ENCODE measurements at regions not wholly inside any gene's neighbourhood (a gene's known extent, or its start where the extent isn't known, plus 50 kb on each side); places are given as distances from the start of the nearest gene placed in this dataset.

DNA sequence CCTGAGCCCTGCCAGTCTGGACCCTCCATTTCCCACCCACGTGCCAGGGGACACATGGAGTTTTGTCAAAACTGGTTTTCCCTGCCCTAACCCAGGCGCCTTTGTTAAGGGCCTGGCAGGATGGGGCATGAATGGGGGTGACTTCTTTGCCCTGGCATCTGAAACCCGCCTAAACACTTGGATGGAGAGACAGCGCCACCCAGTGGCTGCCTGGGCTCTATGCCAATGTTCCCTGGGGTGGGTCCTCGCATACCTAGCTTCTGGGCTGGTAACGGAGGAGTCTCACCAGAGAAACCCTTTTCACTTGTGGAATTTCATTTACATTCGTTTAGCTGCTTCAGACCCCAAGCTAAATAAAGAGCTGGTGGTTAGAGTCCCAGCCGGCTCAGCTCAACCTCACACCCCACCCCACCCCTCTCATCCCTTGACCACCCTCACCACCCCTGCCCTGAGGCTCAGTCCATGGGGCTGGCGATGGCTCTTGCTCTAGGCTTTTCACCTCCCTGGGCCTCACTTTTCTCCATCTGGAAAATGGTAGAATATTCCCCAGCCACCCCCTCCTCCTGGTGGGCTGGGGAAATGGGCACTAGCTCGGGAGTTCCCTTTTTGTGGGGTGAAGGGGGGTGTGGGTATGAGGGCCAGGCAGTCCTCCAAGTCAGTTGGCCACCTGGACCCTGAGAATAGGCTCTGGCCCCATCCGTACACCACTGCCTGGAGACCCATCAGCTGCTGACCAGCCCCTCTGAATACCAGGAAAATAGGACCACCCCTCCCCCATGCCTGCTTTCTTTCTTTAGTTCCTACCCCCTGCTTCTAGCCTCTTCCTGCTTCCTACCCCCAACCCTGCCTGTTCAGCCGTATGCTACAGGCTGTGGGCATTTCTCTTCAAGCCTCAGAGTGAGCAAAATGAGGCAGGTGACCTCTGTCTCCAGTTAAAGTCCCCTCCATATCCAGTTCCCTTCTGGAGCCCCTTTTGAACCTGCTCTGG lies 57.1 kb upstream of the PJA1 start:
- ChIA-PET POLR2A (interaction anchor here (3.8 kb wide), 1 partner anchor 394 kb away, joined by 16 read pairs; the partner anchor contains the start of gene EFNB1), CTCF (interaction anchor here (0.6 to 8.3 kb wide), 40 partner anchors 9 to 491 kb away, joined by 3 to 204 read pairs (median 4); partner anchors contain the start of gene EFNB1)
- peak; percentile 72 for DNase-seq (ENCODE audit: unreplicated experiment)
- H3K36me3 Mint-ChIP-seq (ENCODE audit: insufficient read depth, unreplicated experiment), result no peaks in the 10 kb centered on the region
- no TSS peak for BruUV-seq (replicated peaks)
- H3K9me3 Mint-ChIP-seq (ENCODE audit: unreplicated experiment), result no peaks in the 10 kb centered on the region
- H3K27me3 Mint-ChIP-seq (ENCODE audit: insufficient read depth, unreplicated experiment), result peaks cover 23% of the 10 kb centered on the region
- intact Hi-C loops (cut with micrococcal nuclease), result loop anchor here (1.0 to 5.0 kb wide), 7 partner anchors 65 to 400 kb away; no protein-coding TSS in a partner anchor
- no peaks in the 10 kb centered on the region for H3K4me1 Mint-ChIP-seq (ENCODE audit: insufficient read depth, unreplicated experiment)
- no peak overlapping the region for H3K4me3 Mint-ChIP-seq (ENCODE audit: unreplicated experiment)
- no peak overlapping the region for H3K27ac Mint-ChIP-seq (ENCODE audit: low read depth, unreplicated experiment)
- peak; percentile 66 for TF ChIP-seq CTCF (IDR thresholded peaks at IDR 0.05; ENCODE audit: unreplicated experiment)

GRCh38 chrX:69221239-69222102 lies 56.2 kb upstream of the PJA1 start:
- intact Hi-C loops (cut with micrococcal nuclease), result loop anchor here (1.0 to 5.0 kb wide), 7 partner anchors 66 to 399 kb away; no protein-coding TSS in a partner anchor
- Mint-ChIP-seq H3K27ac (ENCODE audit: low read depth, unreplicated experiment) (no peak overlapping the region), H3K27me3 (ENCODE audit: insufficient read depth, unreplicated experiment) (peaks cover 31% of the 10 kb centered on the region), H3K4me3 (ENCODE audit: unreplicated experiment) (no peak overlapping the region), H3K4me1 (ENCODE audit: insufficient read depth, unreplicated experiment) (no peaks in the 10 kb centered on the region), H3K9me3 (ENCODE audit: unreplicated experiment) (no peaks in the 10 kb centered on the region), H3K36me3 (ENCODE audit: insufficient read depth, unreplicated experiment) (no peaks in the 10 kb centered on the region)
- BruUV-seq (replicated peaks), result no TSS peak
- no peak for DNase-seq (ENCODE audit: unreplicated experiment)
- ChIA-PET CTCF (interaction anchor here (0.6 to 8.3 kb wide), 32 partner anchors 8 to 416 kb away, joined by 3 to 204 read pairs (median 4); partner anchors contain the start of gene EFNB1), POLR2A (interaction anchor here (3.8 kb wide), 1 partner anchor 394 kb away, joined by 16 read pairs; the partner anchor contains the start of gene EFNB1)
- no peak for TF ChIP-seq CTCF (IDR thresholded peaks at IDR 0.05; ENCODE audit: unreplicated experiment)

DNA sequence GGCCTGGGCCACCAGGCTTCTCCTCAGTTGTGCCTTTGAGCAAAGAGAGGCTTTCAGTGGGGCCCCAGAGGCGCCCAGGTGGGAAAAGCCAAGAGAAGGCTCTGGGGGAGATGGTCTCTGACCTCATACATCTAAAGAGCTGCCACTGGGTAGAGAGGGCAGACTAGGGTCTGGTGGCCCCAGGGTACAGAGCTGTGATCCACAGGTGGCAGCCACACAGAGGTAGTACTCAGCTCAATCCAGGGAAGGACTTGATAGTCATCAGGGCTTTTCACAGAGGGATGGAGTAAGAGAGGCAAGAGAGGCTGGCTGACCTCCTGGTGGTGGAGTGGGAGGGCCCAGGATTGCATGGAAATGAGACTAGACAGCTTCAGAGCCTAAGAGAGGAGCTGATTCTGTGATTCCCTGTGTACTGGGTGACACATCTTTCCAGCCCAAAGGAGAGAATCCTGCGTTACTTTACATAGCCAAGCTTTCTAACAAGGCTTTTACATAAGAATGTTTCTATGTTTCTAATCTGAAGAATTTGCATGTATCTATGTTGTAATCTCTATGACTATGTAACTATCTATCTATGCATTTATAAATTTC lies 53.2 kb upstream of the PJA1 start:
- Mint-ChIP-seq H3K4me3 (ENCODE audit: unreplicated experiment) (no peak overlapping the region), H3K9me3 (ENCODE audit: unreplicated experiment) (no peaks in the 10 kb centered on the region), H3K27ac (ENCODE audit: low read depth, unreplicated experiment) (no peak overlapping the region), H3K27me3 (ENCODE audit: insufficient read depth, unreplicated experiment) (peaks cover 56% of the 10 kb centered on the region), H3K4me1 (ENCODE audit: insufficient read depth, unreplicated experiment) (no peaks in the 10 kb centered on the region), H3K36me3 (ENCODE audit: insufficient read depth, unreplicated experiment) (no peaks in the 10 kb centered on the region)
- no peak for DNase-seq (ENCODE audit: unreplicated experiment)
- no peak for TF ChIP-seq CTCF (IDR thresholded peaks at IDR 0.05; ENCODE audit: unreplicated experiment)
- no TSS peak for BruUV-seq (replicated peaks)
- intact Hi-C loops (cut with micrococcal nuclease), result no loop called here
- ChIA-PET POLR2A (interaction anchor here (0.6 kb wide), 1 partner anchor 532 kb away, joined by 3 read pairs; no protein-coding TSS in a partner anchor), CTCF (interaction anchor here (0.8 to 8.3 kb wide), 4 partner anchors 27 to 393 kb away, joined by 3 to 204 read pairs (median 4); partner anchors contain the start of gene EFNB1)
